ENCODE measurements at regions not wholly inside any gene's neighbourhood (a gene's known extent, or its start where the extent isn't known, plus 50 kb on each side); places are given as distances from the start of the nearest gene placed in this dataset.

GRCh38 chr20:37619496-37619895 lies 74.3 kb upstream of the CTNNBL1 start:
- H3K4me2 ChIP-seq (ENCODE audit: low read length, poor library complexity, severe bottlenecking), result no peak overlapping the region
- no peak for DNase-seq
- no peak overlapping the region for H3K23ac ChIP-seq (ENCODE audit: low read length in 2 of 2)
- no peak overlapping the region for H4K8ac ChIP-seq (ENCODE audit: low read length)
- no peak overlapping the region for H2BK5ac ChIP-seq (ENCODE audit: low read depth, low read length, poor library complexity, severe bottlenecking)
- H3K36me3 ChIP-seq (ENCODE audit: control insufficient read depth in 1 of 2, insufficient read depth in 2 of 2, low read depth in 1 of 2, low read length in 2 of 2), result no peaks in the 10 kb centered on the region
- WGBS, result 40% methylated on average over 2 of the region's 2 CpGs
- H3K4me3 ChIP-seq (ENCODE audit: insufficient read depth in 1 of 2, low read depth in 1 of 2, low read length in 2 of 2), result no peak overlapping the region
- H2AK5ac ChIP-seq (ENCODE audit: low read length, severe bottlenecking), result no peak overlapping the region
- H3K27ac ChIP-seq (ENCODE audit: low read length, poor library complexity, severe bottlenecking), result no peak overlapping the region
- no peaks in the 10 kb centered on the region for H3K4me1 ChIP-seq (ENCODE audit: control insufficient read depth, insufficient read depth, low read depth, low read length)
- H3K27me3 ChIP-seq (ENCODE audit: control insufficient read depth in 1 of 2, insufficient read depth in 1 of 2, low read length in 2 of 2), result peaks cover 50 to 79% of the 10 kb centered on the region in 2 experiments
- no peak overlapping the region for H3K9ac ChIP-seq (ENCODE audit: low read length)
- H4K91ac ChIP-seq (ENCODE audit: low read length), result no peak overlapping the region
- no peak overlapping the region for H3K14ac ChIP-seq (ENCODE audit: low read length in 2 of 2)
- no peaks in the 10 kb centered on the region for H3K9me3 ChIP-seq (ENCODE audit: control insufficient read depth, low read length)
- H2BK12ac ChIP-seq (ENCODE audit: low read length in 2 of 2), result no peak overlapping the region
- no peak overlapping the region for H3K18ac ChIP-seq (ENCODE audit: low read depth in 1 of 2, low read length in 2 of 2)
- H2AFZ ChIP-seq (ENCODE audit: low read depth, low read length), result no peak overlapping the region
- no peaks in the 10 kb centered on the region for H3K79me1 ChIP-seq (replicated peaks; ENCODE audit: low read length, poor library complexity, severe bottlenecking)
- no peak overlapping the region for H2BK15ac ChIP-seq (ENCODE audit: low read depth, poor library complexity, severe bottlenecking)
- no peak overlapping the region for H2BK120ac ChIP-seq (ENCODE audit: low read depth, low read length)
- H3K4ac ChIP-seq (ENCODE audit: low read depth in 1 of 2, low read length in 2 of 2), result no peak overlapping the region

GRCh38 chr20:37616110-37616425 lies 77.8 kb upstream of the CTNNBL1 start:
- Histone ChIP-seq H2BK12ac (ENCODE audit: low read length in 2 of 2) (no peak overlapping the region), H3K4me3 (ENCODE audit: insufficient read depth in 1 of 2, low read depth in 1 of 2, low read length in 2 of 2) (no peak overlapping the region), H3K36me3 (ENCODE audit: control insufficient read depth in 1 of 2, insufficient read depth in 2 of 2, low read depth in 1 of 2, low read length in 2 of 2) (no peaks in the 10 kb centered on the region), H3K14ac (ENCODE audit: low read length in 2 of 2) (no peak overlapping the region), H3K9me3 (ENCODE audit: control insufficient read depth, low read length) (peaks cover 5% of the 10 kb centered on the region), H3K23ac (ENCODE audit: low read length in 2 of 2) (no peak overlapping the region), H2AK5ac (ENCODE audit: low read length, severe bottlenecking) (no peak overlapping the region), H3K4ac (ENCODE audit: low read depth in 1 of 2, low read length in 2 of 2) (no peak overlapping the region), H4K91ac (ENCODE audit: low read length) (no peak overlapping the region), H2BK5ac (ENCODE audit: low read depth, low read length, poor library complexity, severe bottlenecking) (no peak overlapping the region), H3K27ac (ENCODE audit: low read length, poor library complexity, severe bottlenecking) (no peak overlapping the region), H3K4me2 (ENCODE audit: low read length, poor library complexity, severe bottlenecking) (no peak overlapping the region), H2AFZ (ENCODE audit: low read depth, low read length) (no peak overlapping the region), H3K79me1 (replicated peaks; ENCODE audit: low read length, poor library complexity, severe bottlenecking) (no peaks in the 10 kb centered on the region), H2BK15ac (ENCODE audit: low read depth, poor library complexity, severe bottlenecking) (no peak overlapping the region), H3K4me1 (ENCODE audit: control insufficient read depth, insufficient read depth, low read depth, low read length) (no peaks in the 10 kb centered on the region), H3K18ac (ENCODE audit: low read depth in 1 of 2, low read length in 2 of 2) (no peak overlapping the region), H4K8ac (ENCODE audit: low read length) (no peak overlapping the region), H3K9ac (ENCODE audit: low read length) (no peak overlapping the region), H2BK120ac (ENCODE audit: low read depth, low read length) (no peak overlapping the region), H3K27me3 (ENCODE audit: control insufficient read depth in 1 of 2, insufficient read depth in 1 of 2, low read length in 2 of 2) (peaks cover 30 to 53% of the 10 kb centered on the region in 2 experiments)
- WGBS, result 13% methylated on average over 1 of the region's 2 CpGs
- peak; percentile 1 for DNase-seq

GRCh38 chr20:37615340-37616109 lies 78.3 kb upstream of the CTNNBL1 start:
- no peak overlapping the region for H2BK15ac ChIP-seq (ENCODE audit: low read depth, poor library complexity, severe bottlenecking)
- no peak overlapping the region for H2AK5ac ChIP-seq (ENCODE audit: low read length, severe bottlenecking)
- H2BK120ac ChIP-seq (ENCODE audit: low read depth, low read length), result no peak overlapping the region
- H3K4me2 ChIP-seq (ENCODE audit: low read length, poor library complexity, severe bottlenecking), result no peak overlapping the region
- WGBS, result 51% methylated on average over 5 of the region's 5 CpGs
- H4K8ac ChIP-seq (ENCODE audit: low read length), result no peak overlapping the region
- no peak overlapping the region for H2BK12ac ChIP-seq (ENCODE audit: low read length in 2 of 2)
- H3K9me3 ChIP-seq (ENCODE audit: control insufficient read depth, low read length), result peaks cover 5% of the 10 kb centered on the region
- no peak overlapping the region for H3K14ac ChIP-seq (ENCODE audit: low read length in 2 of 2)
- H3K27me3 ChIP-seq (ENCODE audit: control insufficient read depth in 1 of 2, insufficient read depth in 1 of 2, low read length in 2 of 2), result peaks cover 26 to 48% of the 10 kb centered on the region in 2 experiments
- H3K23ac ChIP-seq (ENCODE audit: low read length in 2 of 2), result no peak overlapping the region
- no peak overlapping the region for H4K91ac ChIP-seq (ENCODE audit: low read length)
- H3K36me3 ChIP-seq (ENCODE audit: control insufficient read depth in 1 of 2, insufficient read depth in 2 of 2, low read depth in 1 of 2, low read length in 2 of 2), result no peaks in the 10 kb centered on the region
- H3K18ac ChIP-seq (ENCODE audit: low read depth in 1 of 2, low read length in 2 of 2), result no peak overlapping the region
- H2AFZ ChIP-seq (ENCODE audit: low read depth, low read length), result no peak overlapping the region
- H2BK5ac ChIP-seq (ENCODE audit: low read depth, low read length, poor library complexity, severe bottlenecking), result no peak overlapping the region
- no peak overlapping the region for H3K27ac ChIP-seq (ENCODE audit: low read length, poor library complexity, severe bottlenecking)
- no peak overlapping the region for H3K9ac ChIP-seq (ENCODE audit: low read length)
- H3K4me3 ChIP-seq (ENCODE audit: insufficient read depth in 1 of 2, low read depth in 1 of 2, low read length in 2 of 2), result no peak overlapping the region
- H3K4ac ChIP-seq (ENCODE audit: low read depth in 1 of 2, low read length in 2 of 2), result no peak overlapping the region
- DNase-seq, result peak; percentile 20
- no peaks in the 10 kb centered on the region for H3K79me1 ChIP-seq (replicated peaks; ENCODE audit: low read length, poor library complexity, severe bottlenecking)
- no peaks in the 10 kb centered on the region for H3K4me1 ChIP-seq (ENCODE audit: control insufficient read depth, insufficient read depth, low read depth, low read length)

GRCh38 chr20:37611852-37612251 lies 82.0 kb upstream of the CTNNBL1 start:
- no peak overlapping the region for H3K4me3 ChIP-seq (ENCODE audit: insufficient read depth in 1 of 2, low read depth in 1 of 2, low read length in 2 of 2)
- H2AK5ac ChIP-seq (ENCODE audit: low read length, severe bottlenecking), result no peak overlapping the region
- no peak overlapping the region for H2BK15ac ChIP-seq (ENCODE audit: low read depth, poor library complexity, severe bottlenecking)
- no peak overlapping the region for H3K4me2 ChIP-seq (ENCODE audit: low read length, poor library complexity, severe bottlenecking)
- no peak overlapping the region for H4K8ac ChIP-seq (ENCODE audit: low read length)
- no peak overlapping the region for H2BK12ac ChIP-seq (ENCODE audit: low read length in 2 of 2)
- H3K18ac ChIP-seq (ENCODE audit: low read depth in 1 of 2, low read length in 2 of 2), result no peak overlapping the region
- no peak overlapping the region for H3K27ac ChIP-seq (ENCODE audit: low read length, poor library complexity, severe bottlenecking)
- H4K91ac ChIP-seq (ENCODE audit: low read length), result no peak overlapping the region
- no peak overlapping the region for H3K9ac ChIP-seq (ENCODE audit: low read length)
- H3K4me1 ChIP-seq (ENCODE audit: control insufficient read depth, insufficient read depth, low read depth, low read length), result no peaks in the 10 kb centered on the region
- WGBS, result no CpG with 5 or more reads among the region's 1 CpG
- no peak overlapping the region for H3K4ac ChIP-seq (ENCODE audit: low read depth in 1 of 2, low read length in 2 of 2)
- no peak overlapping the region for H2BK5ac ChIP-seq (ENCODE audit: low read depth, low read length, poor library complexity, severe bottlenecking)
- H3K27me3 ChIP-seq (ENCODE audit: control insufficient read depth in 1 of 2, insufficient read depth in 1 of 2, low read length in 2 of 2), result peaks cover 9 to 32% of the 10 kb centered on the region in 2 experiments
- H3K9me3 ChIP-seq (ENCODE audit: control insufficient read depth, low read length), result peaks cover 5% of the 10 kb centered on the region
- H3K23ac ChIP-seq (ENCODE audit: low read length in 2 of 2), result no peak overlapping the region
- DNase-seq, result no peak
- H3K14ac ChIP-seq (ENCODE audit: low read length in 2 of 2), result no peak overlapping the region
- no peak overlapping the region for H2BK120ac ChIP-seq (ENCODE audit: low read depth, low read length)
- no peaks in the 10 kb centered on the region for H3K36me3 ChIP-seq (ENCODE audit: control insufficient read depth in 1 of 2, insufficient read depth in 2 of 2, low read depth in 1 of 2, low read length in 2 of 2)
- no peaks in the 10 kb centered on the region for H3K79me1 ChIP-seq (replicated peaks; ENCODE audit: low read length, poor library complexity, severe bottlenecking)
- no peak overlapping the region for H2AFZ ChIP-seq (ENCODE audit: low read depth, low read length)

Data from mesenchymal stem cell (in vitro differentiated cells and primary cell).